ENCODE measurements at regions not wholly inside any gene's neighbourhood (a gene's known extent, or its start where the extent isn't known, plus 50 kb on each side); places are given as distances from the start of the nearest gene placed in this dataset.
"Not testable (repeated sequence)": the region's sequence is repeated elsewhere in the genome, so short reads cannot be mapped to it uniquely, and the experiment has no call there.

GRCh38 chr2:125643128-125643527 lies 1012.8 kb upstream of the GYPC start:
- no peak for DNase-seq

GRCh38 chr2:125643585-125643984 lies 1012.4 kb upstream of the GYPC start:
- DNase-seq = no peak

- DNase-seq = no peak
Observed at GRCh38 chr2:125644257-125644656, 1011.7 kb upstream of the GYPC start.

GRCh38 chr2:125652280-125652679 lies 1003.7 kb upstream of the GYPC start:
- DNase-seq = no peak

GRCh38 chr2:125654226-125654625 lies 1001.7 kb upstream of the GYPC start:
- no peak for DNase-seq

GRCh38 chr2:125656190-125656589 lies 999.8 kb upstream of the GYPC start:
- no peak for DNase-seq

- no peak for DNase-seq
Observed at GRCh38 chr2:125658583-125658982, 997.4 kb upstream of the GYPC start.

GRCh38 chr2:125660369-125660768 lies 995.6 kb upstream of the GYPC start:
- not testable (repeated sequence) for DNase-seq

GRCh38 chr2:125667630-125668029 lies 988.3 kb upstream of the GYPC start:
- no peak for DNase-seq

GRCh38 chr2:125679903-125680302 lies 976.1 kb upstream of the GYPC start:
- DNase-seq = no peak

GRCh38 chr2:125680809-125681208 lies 975.1 kb upstream of the GYPC start:
- no peak for DNase-seq

GRCh38 chr2:125681576-125681975 lies 974.4 kb upstream of the GYPC start:
- DNase-seq = no peak

GRCh38 chr2:125681976-125682805 lies 973.8 kb upstream of the GYPC start:
- DNase-seq = no peak

GRCh38 chr2:125684256-125684655 lies 971.7 kb upstream of the GYPC start:
- DNase-seq = no peak

GRCh38 chr2:125684932-125685331 lies 971.0 kb upstream of the GYPC start:
- DNase-seq = no peak

GRCh38 chr2:125696560-125696959 lies 959.4 kb upstream of the GYPC start:
- peak; percentile 91 for DNase-seq

GRCh38 chr2:125698280-125698679 lies 957.7 kb upstream of the GYPC start:
- DNase-seq = no peak

- DNase-seq = no peak
Observed at GRCh38 chr2:125701070-125701469, 954.9 kb upstream of the GYPC start.

GRCh38 chr2:125707611-125708010 lies 948.3 kb upstream of the GYPC start:
- no peak for DNase-seq

- DNase-seq = no peak
Observed at GRCh38 chr2:125710561-125710960, 945.4 kb upstream of the GYPC start.

- DNase-seq = no peak
Observed at GRCh38 chr2:125711075-125711474, 944.9 kb upstream of the GYPC start.

GRCh38 chr2:125713533-125713932 lies 942.4 kb upstream of the GYPC start:
- no peak for DNase-seq

GRCh38 chr2:125721072-125721721 lies 934.8 kb upstream of the GYPC start:
- no peak for DNase-seq

GRCh38 chr2:125730921-125731320 lies 925.0 kb upstream of the GYPC start:
- no peak for DNase-seq

GRCh38 chr2:125736306-125736705 lies 919.7 kb upstream of the GYPC start:
- DNase-seq = no peak

Measured in DMS153 (cell line).